ENCODE measurements at regions not wholly inside any gene's neighbourhood (a gene's known extent, or its start where the extent isn't known, plus 50 kb on each side); places are given as distances from the start of the nearest gene placed in this dataset.

- Histone ChIP-seq H3K27ac (no peak overlapping the region), H3K27me3 (no peaks in the 10 kb centered on the region), H3K9me3 (ENCODE audit: low read depth) (no peaks in the 10 kb centered on the region), H3K4me3 (no peak overlapping the region), H3K9ac (no peak overlapping the region), H4K20me1 (ENCODE audit: low read depth) (no peaks in the 10 kb centered on the region), H3K36me3 (no peaks in the 10 kb centered on the region), H3K4me2 (no peak overlapping the region), H2AFZ (replicated peaks) (no peak overlapping the region), H3K4me1 (peaks cover 3% of the 10 kb centered on the region), H3F3A (ENCODE audit: low read depth) (no peaks in the 10 kb centered on the region), H3K79me2 (ENCODE audit: low read depth) (no peaks in the 10 kb centered on the region)
- Mint-ChIP-seq H3K36me3 (no peaks in the 10 kb centered on the region), H3K27ac (no peak overlapping the region), H3K4me3 (no peak overlapping the region), H3K4me1 (peaks cover 2% of the 10 kb centered on the region), H3K27me3 (ENCODE audit: insufficient read depth, low read depth) (peaks cover 2% of the 10 kb centered on the region), H3K9me3 (no peaks in the 10 kb centered on the region)
- DNase-seq (ENCODE audit: low spot score), result no peak
- TF ChIP-seq EZH2phosphoT487 (IDR thresholded peaks at IDR 0.05), result no peak
- no peak for TF ChIP-seq CTCF (IDR thresholded peaks at IDR 0.05)
- no peak for TF ChIP-seq EZH2 (IDR thresholded peaks at IDR 0.05)
Measured at GRCh38 chr10:53135213-53135896, 362.8 kb upstream of the MBL2 start.

DNA sequence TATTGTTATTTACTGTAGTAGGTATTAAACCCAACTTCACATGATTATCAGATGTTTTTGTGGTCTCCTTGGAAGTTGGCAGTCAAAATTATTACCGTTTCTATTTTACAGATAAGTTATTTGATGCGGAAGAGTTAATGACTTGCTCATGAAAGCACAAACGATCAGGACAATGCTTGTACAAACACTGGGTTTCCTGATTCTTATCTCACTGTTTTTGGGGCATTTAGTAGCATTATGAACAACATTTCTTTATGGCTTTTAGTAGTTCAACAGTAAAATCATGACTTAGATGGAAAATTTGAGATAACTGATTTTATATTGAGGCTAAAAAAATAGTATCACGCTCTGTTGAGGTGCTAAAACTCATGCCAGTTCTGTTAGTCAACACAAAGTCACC, 361.5 kb upstream of the MBL2 start:
- no peak overlapping the region for H3K9ac ChIP-seq
- no peak for DNase-seq (ENCODE audit: low spot score)
- no peaks in the 10 kb centered on the region for H4K20me1 ChIP-seq (ENCODE audit: low read depth)
- H3K4me1 Mint-ChIP-seq, result no peaks in the 10 kb centered on the region
- H3K27ac ChIP-seq, result no peak overlapping the region
- H3K4me1 ChIP-seq, result peaks cover 1% of the 10 kb centered on the region
- no peaks in the 10 kb centered on the region for H3K36me3 Mint-ChIP-seq
- H3K4me2 ChIP-seq, result no peak overlapping the region
- H3K27me3 Mint-ChIP-seq (ENCODE audit: insufficient read depth, low read depth), result peaks cover 2% of the 10 kb centered on the region
- no peak overlapping the region for H3K4me3 Mint-ChIP-seq
- no peaks in the 10 kb centered on the region for H3K9me3 ChIP-seq (ENCODE audit: low read depth)
- no peaks in the 10 kb centered on the region for H3K79me2 ChIP-seq (ENCODE audit: low read depth)
- no peak for TF ChIP-seq EZH2phosphoT487 (IDR thresholded peaks at IDR 0.05)
- no peak for TF ChIP-seq CTCF (IDR thresholded peaks at IDR 0.05)
- TF ChIP-seq EZH2 (IDR thresholded peaks at IDR 0.05), result no peak
- H3F3A ChIP-seq (ENCODE audit: low read depth), result no peaks in the 10 kb centered on the region
- no peaks in the 10 kb centered on the region for H3K9me3 Mint-ChIP-seq
- H3K36me3 ChIP-seq, result no peaks in the 10 kb centered on the region
- peak overlapping the region; percentile 12 for H2AFZ ChIP-seq (replicated peaks)
- H3K27ac Mint-ChIP-seq, result no peak overlapping the region
- H3K4me3 ChIP-seq, result no peak overlapping the region
- no peaks in the 10 kb centered on the region for H3K27me3 ChIP-seq

GRCh38 chr10:53130337-53130736, 357.8 kb upstream of the MBL2 start:
- Histone ChIP-seq H3K79me2 (ENCODE audit: low read depth) (no peaks in the 10 kb centered on the region), H2AFZ (replicated peaks) (no peak overlapping the region), H3K27ac (no peak overlapping the region), H3F3A (ENCODE audit: low read depth) (no peaks in the 10 kb centered on the region), H4K20me1 (ENCODE audit: low read depth) (no peaks in the 10 kb centered on the region), H3K4me1 (no peaks in the 10 kb centered on the region), H3K36me3 (no peaks in the 10 kb centered on the region), H3K9me3 (ENCODE audit: low read depth) (no peaks in the 10 kb centered on the region), H3K4me2 (no peak overlapping the region), H3K27me3 (no peaks in the 10 kb centered on the region), H3K4me3 (no peak overlapping the region), H3K9ac (no peak overlapping the region)
- no peak overlapping the region for H3K4me3 Mint-ChIP-seq
- TF ChIP-seq EZH2phosphoT487 (IDR thresholded peaks at IDR 0.05) (no peak), EZH2 (IDR thresholded peaks at IDR 0.05) (no peak), CTCF (IDR thresholded peaks at IDR 0.05) (no peak)
- H3K27ac Mint-ChIP-seq, result no peak overlapping the region
- no peaks in the 10 kb centered on the region for H3K36me3 Mint-ChIP-seq
- no peaks in the 10 kb centered on the region for H3K9me3 Mint-ChIP-seq
- no peaks in the 10 kb centered on the region for H3K4me1 Mint-ChIP-seq
- peaks cover 4% of the 10 kb centered on the region for H3K27me3 Mint-ChIP-seq (ENCODE audit: insufficient read depth, low read depth)
- no peak for DNase-seq (ENCODE audit: low spot score)
